ENCODE measurements at regions not wholly inside any gene's neighbourhood (a gene's known extent, or its start where the extent isn't known, plus 50 kb on each side); places are given as distances from the start of the nearest gene placed in this dataset.
A peak's percentile ranks its signal among the peaks of the same experiment; 100 is the strongest.

DNA sequence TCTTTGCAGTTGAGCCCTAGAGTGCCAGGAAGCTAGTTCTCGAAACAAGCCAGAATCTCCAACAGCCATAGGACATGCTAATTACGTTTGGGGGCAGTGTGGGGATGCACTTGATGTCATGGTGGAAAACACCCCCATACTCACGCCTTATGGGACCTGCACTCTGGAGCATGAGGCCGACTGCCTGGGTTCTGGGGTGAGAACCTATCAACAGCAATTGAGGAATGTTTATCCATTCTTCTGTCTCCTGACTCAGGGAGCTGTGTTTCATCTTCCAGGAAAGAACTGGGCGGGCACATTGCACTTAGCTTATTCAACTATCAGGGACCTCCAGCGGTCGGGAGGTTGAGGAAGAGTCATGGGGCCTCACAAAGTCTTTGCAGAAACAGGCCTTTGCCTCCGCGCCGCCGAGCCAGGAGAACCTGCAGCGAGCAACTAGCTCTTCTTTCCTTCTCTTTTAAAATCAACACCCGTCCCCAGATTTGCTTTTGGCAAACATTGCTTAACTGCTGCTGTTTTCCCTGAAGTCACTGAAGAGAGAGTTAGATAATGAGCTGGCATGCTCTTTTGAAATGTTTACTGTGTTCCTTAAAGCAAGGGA, 226.1 kb upstream of the DIO3 start (continued):
- TF ChIP-seq ZNF577 (CRISPR knock-in tag; IDR thresholded peaks at IDR 0.05; ENCODE audit: borderline replicate concordance, low read depth) = no peak
- no peak for TF ChIP-seq NR0B2 (CRISPR knock-in tag; IDR thresholded peaks at IDR 0.05)
- no peak for TF ChIP-seq YY1 (IDR thresholded peaks at IDR 0.05; ENCODE audit: insufficient read depth, insufficient replicate concordance, low read depth, low read length)
- no peak for TF ChIP-seq NFIB (CRISPR knock-in tag; IDR thresholded peaks at IDR 0.05; ENCODE audit: borderline replicate concordance)
- TF ChIP-seq HMGXB4 (CRISPR knock-in tag; IDR thresholded peaks at IDR 0.05; ENCODE audit: borderline replicate concordance in 1 of 2, low read depth in 1 of 2) = 0 out of 4 replicates have a peak, but pooled peaks of 1 of the 2 experiments have one; percentile 41
- no peak for TF ChIP-seq ATM (IDR thresholded peaks at IDR 0.05; ENCODE audit: borderline replicate concordance)
- peak; percentile 90; the same call in 1 of the 2 replicates for TF ChIP-seq AHDC1 (CRISPR knock-in tag; IDR thresholded peaks at IDR 0.05; ENCODE audit: borderline replicate concordance)
- TF ChIP-seq ZSCAN21 (CRISPR knock-in tag; IDR thresholded peaks at IDR 0.05; ENCODE audit: borderline replicate concordance) = no peak
- no peak for TF ChIP-seq ATF7-NPFF (CRISPR knock-in tag; IDR thresholded peaks at IDR 0.05; ENCODE audit: low read depth)
- TF ChIP-seq TRIM24 (CRISPR knock-in tag; IDR thresholded peaks at IDR 0.05) = no peak
- TF ChIP-seq ZNF20 (CRISPR knock-in tag; IDR thresholded peaks at IDR 0.05) = no peak
- TF ChIP-seq, protein P1, sequence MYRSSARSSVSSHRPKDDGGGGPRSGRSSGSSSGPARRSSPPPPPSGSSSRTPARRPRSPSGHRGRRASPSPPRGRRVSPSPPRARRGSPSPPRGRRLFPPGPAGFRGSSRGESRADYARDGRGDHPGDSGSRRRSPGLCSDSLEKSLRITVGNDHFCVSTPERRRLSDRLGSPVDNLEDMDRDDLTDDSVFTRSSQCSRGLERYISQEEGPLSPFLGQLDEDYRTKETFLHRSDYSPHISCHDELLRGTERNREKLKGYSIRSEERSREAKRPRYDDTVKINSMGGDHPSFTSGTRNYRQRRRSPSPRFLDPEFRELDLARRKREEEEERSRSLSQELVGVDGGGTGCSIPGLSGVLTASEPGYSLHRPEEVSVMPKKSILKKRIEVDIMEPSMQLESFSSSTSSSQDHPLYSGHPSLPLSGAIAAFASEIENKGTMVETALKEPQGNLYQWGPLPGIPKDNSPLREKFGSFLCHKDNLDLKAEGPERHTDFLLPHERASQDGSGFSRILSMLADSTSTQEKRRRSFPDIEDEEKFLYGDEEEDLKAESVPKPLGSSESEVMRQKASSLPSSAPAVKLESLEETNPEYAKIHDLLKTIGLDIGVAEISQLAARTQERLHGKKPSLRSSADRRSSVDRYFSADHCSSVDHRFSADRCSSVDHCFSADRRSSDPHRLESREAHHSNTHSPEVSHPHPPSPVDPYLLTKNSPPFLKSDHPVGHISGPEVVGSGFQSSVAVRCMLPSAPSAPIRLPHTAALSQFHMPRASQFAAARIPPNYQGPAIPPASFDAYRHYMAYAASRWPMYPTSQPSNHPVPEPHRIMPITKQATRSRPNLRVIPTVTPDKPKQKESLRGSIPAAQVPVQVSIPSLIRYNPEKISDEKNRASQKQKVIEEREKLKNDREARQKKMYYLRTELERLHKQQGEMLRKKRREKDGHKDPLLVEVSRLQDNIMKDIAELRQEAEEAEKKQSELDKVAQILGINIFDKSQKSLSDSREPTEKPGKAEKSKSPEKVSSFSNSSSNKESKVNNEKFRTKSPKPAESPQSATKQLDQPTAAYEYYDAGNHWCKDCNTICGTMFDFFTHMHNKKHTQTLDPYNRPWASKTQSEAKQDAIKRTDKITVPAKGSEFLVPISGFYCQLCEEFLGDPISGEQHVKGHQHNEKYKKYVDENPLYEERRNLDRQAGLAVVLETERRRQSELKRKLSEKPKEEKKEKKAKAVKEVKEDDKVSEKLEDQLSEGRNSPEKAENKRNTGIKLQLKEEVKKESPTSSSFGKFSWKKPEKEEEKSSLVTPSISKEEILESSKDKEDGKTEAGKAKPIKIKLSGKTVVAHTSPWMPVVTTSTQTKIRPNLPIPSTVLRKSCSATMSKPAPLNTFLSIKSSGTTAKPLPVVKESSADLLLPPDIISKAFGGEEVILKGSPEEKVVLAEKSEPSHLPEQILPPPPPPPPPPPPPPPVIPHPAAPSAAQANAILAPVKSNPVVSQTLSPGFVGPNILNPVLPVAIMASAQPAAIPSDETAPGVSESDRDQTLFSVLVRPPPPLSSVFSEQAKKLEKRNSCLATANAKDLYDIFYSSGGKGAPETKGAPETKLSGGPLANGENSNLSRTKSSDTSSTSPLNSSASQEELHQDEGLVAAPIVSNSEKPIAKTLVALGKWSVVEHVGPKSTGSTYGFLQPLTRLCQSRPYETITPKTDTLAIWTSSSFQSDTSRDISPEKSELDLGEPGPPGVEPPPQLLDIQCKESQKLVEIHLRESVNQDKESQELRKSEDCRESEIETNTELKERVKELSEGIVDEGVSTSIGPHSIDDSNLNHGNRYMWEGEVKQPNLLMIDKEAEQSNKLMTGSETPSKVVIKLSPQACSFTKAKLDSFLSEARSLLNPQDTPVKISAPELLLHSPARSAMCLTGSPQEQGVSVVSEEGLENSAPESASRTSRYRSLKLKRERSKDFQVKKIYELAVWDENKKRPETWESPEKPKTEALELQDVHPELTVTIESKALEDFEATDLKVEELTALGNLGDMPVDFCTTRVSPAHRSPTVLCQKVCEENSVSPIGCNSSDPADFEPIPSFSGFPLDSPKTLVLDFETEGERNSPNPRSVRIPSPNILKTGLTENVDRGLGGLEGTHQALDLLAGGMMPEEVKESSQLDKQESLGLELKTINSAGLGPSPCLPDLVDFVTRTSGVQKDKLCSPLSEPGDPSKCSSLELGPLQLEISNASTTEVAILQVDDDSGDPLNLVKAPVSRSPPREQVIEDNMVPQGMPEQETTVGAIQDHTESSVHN (CRISPR knock-in tag; IDR thresholded peaks at IDR 0.05) = no peak
